HUES64 (cell line): ENCODE measurements at regions not wholly inside any gene's neighbourhood (a gene's known extent, or its start where the extent isn't known, plus 50 kb on each side); places are given as distances from the start of the nearest gene placed in this dataset.

Experiments
- H3K27ac ChIP-seq: 2 replicates; pipeline ENCODE4 v1.7.0; 2013; ENCODE audit warnings: low read depth, low read length, inconsistent platforms
- H3K27me3 ChIP-seq: 2 replicates; pipeline ENCODE4 v1.6.1; 2013; ENCODE audit warnings: mild to moderate bottlenecking, low read length; ENCODE audit not compliant: insufficient read depth
- H3K36me3 ChIP-seq: 2 replicates; pipeline ENCODE4 v1.6.1; 2013; ENCODE audit warnings: mild to moderate bottlenecking, low read length; ENCODE audit not compliant: insufficient read depth
- H3K4me1 ChIP-seq: 2 replicates; pipeline ENCODE4 v1.6.1; 2013; ENCODE audit warnings: mild to moderate bottlenecking, low read length, moderate library complexity; ENCODE audit not compliant: insufficient read depth
- H3K4me3 ChIP-seq: 2 replicates; pipeline ENCODE4 v1.5.1; 2013; ENCODE audit warnings: mild to moderate bottlenecking, low read length, moderate library complexity
- H3K9ac ChIP-seq: 2 replicates; pipeline ENCODE4 v1.6.1; 2013; ENCODE audit warnings: mild to moderate bottlenecking, low read depth, low read length
- H3K9me3 ChIP-seq: 2 replicates; pipeline ENCODE4 v1.6.1; 2013; ENCODE audit warnings: low read depth, low read length; ENCODE audit not compliant: insufficient read depth
- WGBS: fragments of 150-250, 120-280 bp; methylation state at CpG from one replicate; pipeline ENCODE4 v1.1.7; 2013; ENCODE audit warnings: missing lambda C conversion rate; 5-methylcytosine and 5-hydroxymethylcytosine counted together

DNA sequence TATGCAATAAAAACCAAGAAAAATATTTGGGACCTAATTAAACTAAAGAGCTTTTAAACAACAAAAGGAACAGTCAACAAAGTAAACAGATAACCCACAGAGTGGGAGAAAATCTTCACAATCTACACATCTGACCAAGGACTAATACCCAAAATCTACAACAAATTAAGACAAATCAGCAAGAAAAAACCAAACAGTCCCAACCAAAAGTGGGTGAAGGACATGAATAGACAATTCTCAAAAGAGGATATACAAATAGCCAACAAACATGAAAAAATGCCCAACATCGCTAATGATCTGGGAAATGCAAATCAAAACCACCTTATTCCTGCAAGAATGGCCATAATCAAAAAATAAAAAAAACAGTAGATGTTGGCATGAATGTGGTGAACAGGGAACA lies 250.1 kb downstream of the C1D start:
- Histone ChIP-seq H3K36me3 (no peaks in the 10 kb centered on the region), H3K9me3 (peaks cover 3% of the 10 kb centered on the region; the same call in 1 of the 2 replicates), H3K9ac (no peak overlapping the region), H3K27ac (no peak overlapping the region), H3K27me3 (no peaks in the 10 kb centered on the region), H3K4me1 (0 out of 2 replicates have a peak, but pooled peaks cover 3% of the 10 kb centered on the region), H3K4me3 (no peak overlapping the region)
- whole genome bisulfite sequencing: no CpG with 5 or more reads among the region's 1 CpG

DNA sequence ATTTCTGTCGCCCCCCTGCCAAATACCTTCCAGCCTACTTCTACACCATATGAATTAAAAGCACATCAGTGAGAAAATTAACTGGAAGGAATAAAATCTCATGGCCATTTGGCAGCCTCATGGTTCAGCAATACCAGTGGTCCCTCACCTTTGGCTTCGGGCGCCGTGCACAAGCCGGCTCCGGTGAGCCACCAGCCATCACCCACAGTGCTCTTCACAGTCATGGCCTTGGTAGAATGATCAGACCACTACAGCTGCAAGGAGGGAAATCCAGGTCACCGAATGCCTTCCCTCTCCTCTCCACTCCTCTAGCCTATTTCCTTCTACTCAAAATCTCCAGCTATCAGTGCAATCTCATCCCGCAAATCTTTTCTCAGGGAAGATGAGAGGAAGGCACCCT lies 239.1 kb downstream of the C1D start:
- H3K36me3 ChIP-seq: no peaks in the 10 kb centered on the region
- WGBS: 96% methylated on average over 8 of the region's 8 CpGs
- H3K27me3 ChIP-seq: no peaks in the 10 kb centered on the region
- no peak overlapping the region for H3K27ac ChIP-seq
- no peak overlapping the region for H3K4me3 ChIP-seq
- no peaks in the 10 kb centered on the region for H3K9me3 ChIP-seq
- no peak overlapping the region for H3K9ac ChIP-seq
- no peaks in the 10 kb centered on the region for H3K4me1 ChIP-seq

DNA sequence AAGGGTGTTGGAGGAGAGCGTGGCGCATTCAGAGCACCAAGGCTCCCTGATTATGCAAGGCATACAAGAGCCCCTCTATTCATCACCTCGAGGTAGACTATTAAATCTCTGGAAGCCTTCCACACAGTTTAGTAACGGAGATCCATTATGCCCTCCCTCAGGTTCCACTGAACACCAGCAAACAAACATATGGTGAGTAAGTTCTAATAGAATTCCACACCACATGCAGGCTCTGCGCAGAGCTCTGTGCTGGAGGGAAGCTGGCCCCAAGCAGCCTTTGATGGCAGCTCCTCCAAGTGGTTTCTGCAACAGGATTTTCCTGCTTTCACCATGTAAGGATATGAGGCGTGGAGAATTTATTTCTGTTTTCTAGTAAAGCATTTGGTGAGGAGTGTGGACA lies 238.6 kb downstream of the C1D start:
- 95% methylated on average over 6 of the region's 6 CpGs for WGBS

DNA sequence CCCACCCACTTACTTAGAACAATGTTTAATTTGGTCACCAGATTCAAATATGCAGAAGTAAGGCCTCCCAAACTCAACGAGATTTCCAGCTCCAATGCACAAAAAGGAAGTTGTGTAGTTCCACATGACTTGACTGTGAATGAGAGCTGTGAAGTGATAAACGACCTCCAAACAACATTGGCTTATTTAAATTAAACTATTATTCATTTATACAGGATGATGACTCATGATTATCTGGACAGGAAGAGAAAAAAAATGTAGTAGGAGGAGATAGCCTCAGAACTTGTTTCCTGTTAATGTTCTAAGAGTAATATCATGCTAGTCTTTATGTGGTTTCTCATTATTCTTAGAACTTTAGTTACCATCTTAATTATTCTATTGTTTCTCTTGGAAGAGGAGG lies 237.3 kb downstream of the C1D start:
- no peaks in the 10 kb centered on the region for H3K4me1 ChIP-seq
- H3K9me3 ChIP-seq: no peaks in the 10 kb centered on the region
- H3K27me3 ChIP-seq: no peaks in the 10 kb centered on the region
- 100% methylated on average over 1 of the region's 2 CpGs for WGBS
- H3K36me3 ChIP-seq: no peaks in the 10 kb centered on the region
- H3K27ac ChIP-seq: no peak overlapping the region
- no peak overlapping the region for H3K9ac ChIP-seq
- no peak overlapping the region for H3K4me3 ChIP-seq

More for the DNA sequence above, 238.6 kb downstream of the C1D start:
- H3K27me3 ChIP-seq: no peaks in the 10 kb centered on the region
- H3K36me3 ChIP-seq: no peaks in the 10 kb centered on the region
- no peak overlapping the region for H3K4me3 ChIP-seq
- H3K9ac ChIP-seq: no peak overlapping the region
- H3K4me1 ChIP-seq: no peaks in the 10 kb centered on the region
- H3K27ac ChIP-seq: no peak overlapping the region
- H3K9me3 ChIP-seq: no peaks in the 10 kb centered on the region

DNA sequence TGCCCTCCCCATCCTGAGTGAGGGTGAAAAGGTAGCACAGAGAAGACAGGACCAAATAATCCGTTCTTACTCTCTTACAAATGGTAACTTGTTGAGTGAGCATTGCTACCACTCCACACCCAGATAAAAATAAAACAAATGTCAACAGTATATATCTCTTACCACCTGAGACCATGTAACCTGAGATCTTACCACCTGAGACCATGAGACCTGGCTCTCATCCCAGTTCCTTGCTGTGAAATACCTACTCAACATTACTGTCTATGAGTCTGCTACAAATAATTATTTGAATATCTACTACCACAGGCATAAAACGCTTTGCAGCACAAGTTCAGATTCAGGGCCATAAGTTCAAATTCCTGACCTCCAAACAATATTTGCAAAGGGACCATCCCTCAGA lies 234.7 kb downstream of the C1D start:
- 66% methylated on average over 2 of the region's 2 CpGs for WGBS
- H3K4me1 ChIP-seq: no peaks in the 10 kb centered on the region
- H3K9me3 ChIP-seq: no peaks in the 10 kb centered on the region
- no peak overlapping the region for H3K4me3 ChIP-seq
- no peak overlapping the region for H3K27ac ChIP-seq
- no peaks in the 10 kb centered on the region for H3K27me3 ChIP-seq
- H3K9ac ChIP-seq: no peak overlapping the region
- no peaks in the 10 kb centered on the region for H3K36me3 ChIP-seq

DNA sequence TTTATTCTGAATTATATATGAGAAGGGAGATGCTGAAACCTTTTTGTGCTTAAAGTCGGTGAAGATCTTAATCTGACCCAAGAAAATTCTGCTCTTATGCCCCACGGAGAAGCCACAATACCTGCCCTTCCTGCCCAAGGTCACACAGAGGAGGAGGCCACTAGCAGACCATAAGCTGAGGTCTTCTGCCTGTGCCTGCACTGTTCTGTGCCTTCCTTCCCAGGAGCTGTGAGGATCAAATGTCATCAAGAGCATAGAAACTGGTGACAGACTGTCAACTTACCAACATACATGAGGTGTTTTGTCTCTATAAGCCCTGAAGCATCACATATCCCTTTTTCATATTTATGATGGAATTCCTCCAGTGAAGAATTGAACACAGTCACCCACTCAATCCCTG lies 233.3 kb downstream of the C1D start:
- Histone ChIP-seq H3K27ac (no peak overlapping the region), H3K27me3 (no peaks in the 10 kb centered on the region)
- WGBS: 95% methylated on average over 2 of the region's 2 CpGs

DNA sequence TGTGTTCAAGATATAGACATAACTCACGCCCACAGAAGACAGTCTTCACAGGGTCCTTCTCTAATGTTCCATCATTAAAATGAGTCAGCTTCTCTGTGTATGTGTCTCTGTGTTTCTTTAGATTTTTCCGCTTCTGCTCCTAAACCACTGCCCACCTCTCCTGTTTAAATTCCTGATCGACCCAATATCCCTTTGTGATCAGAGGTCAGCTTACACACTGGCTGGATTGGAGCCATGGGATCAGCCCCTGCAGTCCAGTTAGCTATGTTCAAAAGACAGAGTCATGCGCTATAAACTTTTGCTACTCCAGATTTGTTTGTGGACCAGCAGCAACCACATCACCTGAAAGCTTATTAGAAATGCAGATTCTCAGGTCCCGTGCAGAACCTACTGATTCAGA lies 229.2 kb downstream of the C1D start:
- no peak overlapping the region for H3K9ac ChIP-seq
- no peak overlapping the region for H3K4me3 ChIP-seq
- no peaks in the 10 kb centered on the region for H3K36me3 ChIP-seq
- WGBS: 93% methylated on average over 5 of the region's 5 CpGs
- H3K4me1 ChIP-seq: no peaks in the 10 kb centered on the region
- H3K9me3 ChIP-seq: no peaks in the 10 kb centered on the region
- no peaks in the 10 kb centered on the region for H3K27me3 ChIP-seq
- H3K27ac ChIP-seq: no peak overlapping the region

More for the DNA sequence above, 233.3 kb downstream of the C1D start:
- Histone ChIP-seq H3K36me3 (no peaks in the 10 kb centered on the region), H3K9ac (no peak overlapping the region), H3K4me1 (no peaks in the 10 kb centered on the region), H3K4me3 (no peak overlapping the region), H3K9me3 (no peaks in the 10 kb centered on the region)

DNA sequence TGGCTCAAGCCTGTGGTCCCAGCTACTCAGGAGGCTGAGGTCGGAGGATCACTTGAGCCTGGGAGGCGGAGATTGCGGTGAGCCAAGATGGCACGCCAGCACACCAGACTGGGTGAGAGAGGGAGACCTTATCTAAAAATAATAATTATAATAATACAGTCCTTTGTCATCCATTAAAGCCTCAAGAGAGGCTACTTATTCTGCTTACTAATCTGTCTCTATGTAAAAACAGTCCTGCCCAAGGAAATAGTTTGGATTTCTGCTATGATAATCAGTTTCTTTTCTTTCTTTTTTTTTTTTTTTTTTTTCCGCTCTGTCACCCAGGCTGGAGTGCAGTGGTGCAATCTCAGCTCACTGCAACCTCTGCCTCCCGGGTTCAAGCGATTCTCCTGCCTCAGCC lies 228.3 kb downstream of the C1D start:
- H3K27me3 ChIP-seq: no peaks in the 10 kb centered on the region
- H3K9me3 ChIP-seq: no peaks in the 10 kb centered on the region
- H3K9ac ChIP-seq: no peak overlapping the region
- 84% methylated on average over 6 of the region's 7 CpGs for WGBS
- H3K27ac ChIP-seq: no peak overlapping the region
- no peak overlapping the region for H3K4me3 ChIP-seq
- H3K36me3 ChIP-seq: no peaks in the 10 kb centered on the region
- no peaks in the 10 kb centered on the region for H3K4me1 ChIP-seq

DNA sequence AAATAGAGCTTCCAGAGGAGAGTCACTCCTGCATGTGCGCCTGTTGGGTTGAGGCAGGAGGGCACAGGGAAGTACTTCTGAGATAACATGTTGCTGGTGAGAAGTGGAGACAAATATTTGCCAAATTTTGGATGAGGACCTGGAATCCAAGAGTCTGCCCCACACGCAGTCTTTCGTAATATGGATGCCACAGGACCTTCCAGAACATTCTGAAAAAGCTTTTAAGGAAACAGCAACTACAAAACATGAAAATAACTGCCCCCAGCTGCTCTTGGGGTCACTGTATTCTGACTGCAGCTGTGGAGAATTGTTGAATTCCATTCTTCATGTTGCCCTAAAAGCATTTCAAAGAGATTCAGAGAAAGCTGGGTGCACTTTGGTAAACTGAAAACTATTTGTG lies 227.5 kb downstream of the C1D start:
- Histone ChIP-seq H3K9ac (no peak overlapping the region), H3K4me1 (no peaks in the 10 kb centered on the region), H3K27me3 (no peaks in the 10 kb centered on the region), H3K9me3 (no peaks in the 10 kb centered on the region), H3K4me3 (no peak overlapping the region), H3K27ac (no peak overlapping the region), H3K36me3 (no peaks in the 10 kb centered on the region)
- WGBS: 95% methylated on average over 3 of the region's 3 CpGs

DNA sequence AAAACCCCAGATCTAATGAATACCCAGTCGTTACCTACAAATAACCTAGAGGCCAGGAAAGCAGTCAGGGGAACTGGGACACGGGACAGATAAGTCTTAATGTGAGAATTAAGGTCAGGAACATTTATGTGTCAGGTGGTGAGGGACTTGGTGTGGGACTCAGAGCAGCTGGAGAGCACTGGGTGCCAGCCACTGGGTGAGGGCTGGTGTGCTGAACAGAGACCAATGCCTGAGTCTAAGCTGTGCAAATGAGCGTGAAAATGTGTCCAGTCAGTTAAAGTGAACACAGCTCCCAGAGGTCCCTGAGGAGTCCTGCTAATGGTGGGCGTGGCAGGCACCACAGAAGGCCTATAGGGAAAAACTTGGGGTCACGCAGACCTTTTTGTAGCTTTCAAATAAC lies 225.9 kb downstream of the C1D start:
- Histone ChIP-seq H3K9ac (no peak overlapping the region), H3K27me3 (no peaks in the 10 kb centered on the region), H3K36me3 (no peaks in the 10 kb centered on the region), H3K9me3 (no peaks in the 10 kb centered on the region), H3K27ac (no peak overlapping the region), H3K4me1 (no peaks in the 10 kb centered on the region), H3K4me3 (no peak overlapping the region)
- 93% methylated on average over 5 of the region's 5 CpGs for WGBS

DNA sequence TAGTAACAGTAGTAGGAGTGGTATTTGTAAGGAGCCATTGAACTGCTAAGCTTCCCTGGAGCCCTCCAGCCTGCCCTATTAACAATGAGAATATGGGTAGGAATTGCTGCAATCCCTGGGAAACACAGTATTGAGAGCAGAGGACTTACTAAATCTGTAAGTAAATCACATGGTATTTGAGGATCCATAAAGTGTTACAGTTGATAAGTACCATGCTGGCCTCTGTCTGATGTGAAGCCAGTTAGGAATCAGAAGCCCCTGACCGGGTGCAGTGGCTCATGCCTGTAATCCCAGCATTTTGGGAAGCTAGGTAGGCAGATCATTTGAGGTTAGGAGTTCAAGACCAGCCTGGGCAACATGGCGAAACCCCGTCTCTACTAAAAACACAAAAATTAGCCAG lies 224.6 kb downstream of the C1D start:
- H3K9me3 ChIP-seq: no peaks in the 10 kb centered on the region
- H3K36me3 ChIP-seq: no peaks in the 10 kb centered on the region
- no peaks in the 10 kb centered on the region for H3K27me3 ChIP-seq
- no peak overlapping the region for H3K9ac ChIP-seq
- no peak overlapping the region for H3K27ac ChIP-seq
- H3K4me3 ChIP-seq: no peak overlapping the region
- H3K4me1 ChIP-seq: no peaks in the 10 kb centered on the region
- WGBS: 95% methylated on average over 3 of the region's 3 CpGs

DNA sequence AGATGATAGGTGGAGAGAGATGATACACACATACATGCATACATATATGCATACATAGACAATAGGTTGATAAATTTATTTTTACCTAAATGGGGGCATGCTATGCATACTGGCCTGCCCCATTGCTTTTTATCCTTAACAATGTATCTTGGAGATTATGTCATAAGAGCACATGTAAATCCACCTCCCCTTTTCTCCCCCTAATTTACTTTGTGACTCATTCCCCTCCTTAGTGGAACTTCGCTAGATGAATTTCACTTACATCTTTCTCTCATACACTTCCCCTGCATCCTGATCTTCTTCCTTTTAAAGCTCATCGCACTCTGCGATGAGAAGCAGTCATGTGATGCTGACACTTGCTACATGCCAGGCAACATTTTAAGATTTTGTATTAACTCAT lies 223.6 kb downstream of the C1D start:
- Histone ChIP-seq H3K4me1 (no peaks in the 10 kb centered on the region), H3K27ac (no peak overlapping the region), H3K9ac (no peak overlapping the region), H3K9me3 (no peaks in the 10 kb centered on the region), H3K4me3 (no peak overlapping the region), H3K27me3 (no peaks in the 10 kb centered on the region), H3K36me3 (no peaks in the 10 kb centered on the region)
- 93% methylated on average over 3 of the region's 3 CpGs for WGBS
